H1 (cell line): ENCODE measurements at regions not wholly inside any gene's neighbourhood (a gene's known extent, or its start where the extent isn't known, plus 50 kb on each side); places are given as distances from the start of the nearest gene placed in this dataset.

ENCODE experiments used
- BRCA1 ChIP-seq: IDR thresholded peaks from 2 replicates; pipeline ENCODE4 v1.6.1; 2012; ENCODE audit warnings: low read depth, low read length, improper control_type of control experiment
- JUN ChIP-seq: IDR thresholded peaks from 2 replicates; pipeline ENCODE4 v1.6.1; 2011; ENCODE audit warnings: low read depth, mild to moderate bottlenecking, improper control_type of control experiment, low read length
- KDM1A ChIP-seq: fragments of 200-600, 300-600 bp; sonication (generic); IDR thresholded peaks from 2 replicates; pipeline ENCODE4 v1.7.1; 2016; ENCODE audit warnings: mild to moderate bottlenecking, low read length, borderline replicate concordance
- POLR2AphosphoS5 ChIP-seq: IDR thresholded peaks from 2 replicates; pipeline ENCODE4 v1.6.1; 2011; ENCODE audit warnings: low read depth, low read length
- POU5F1 ChIP-seq: IDR thresholded peaks from 2 replicates; pipeline ENCODE4 v1.6.1; 2011; ENCODE audit warnings: low read depth, mild to moderate bottlenecking, low read length, moderate library complexity
- RXRA ChIP-seq: IDR thresholded peaks from 2 replicates; pipeline ENCODE4 v1.6.1; 2011; ENCODE audit warnings: low read depth, mild to moderate bottlenecking, low read length, moderate library complexity; ENCODE audit not compliant: insufficient read depth
- SUZ12 ChIP-seq: fragments of 200-600 bp; sonication (generic); IDR thresholded peaks from 2 replicates; pipeline ENCODE4 v1.6.1; 2012; ENCODE audit warnings: mild to moderate bottlenecking, inconsistent platforms, low read length, moderate library complexity, mixed read lengths
- TF ChIP-seq, protein P1 (sequence below): fragments of 300-600 bp; sonication (generic); IDR thresholded peaks from 2 replicates; pipeline ENCODE4 v1.7.1; 2012; ENCODE audit warnings: low read length, moderate library complexity, mild to moderate bottlenecking, inconsistent platforms; ENCODE audit not compliant: insufficient replicate concordance

DNA sequence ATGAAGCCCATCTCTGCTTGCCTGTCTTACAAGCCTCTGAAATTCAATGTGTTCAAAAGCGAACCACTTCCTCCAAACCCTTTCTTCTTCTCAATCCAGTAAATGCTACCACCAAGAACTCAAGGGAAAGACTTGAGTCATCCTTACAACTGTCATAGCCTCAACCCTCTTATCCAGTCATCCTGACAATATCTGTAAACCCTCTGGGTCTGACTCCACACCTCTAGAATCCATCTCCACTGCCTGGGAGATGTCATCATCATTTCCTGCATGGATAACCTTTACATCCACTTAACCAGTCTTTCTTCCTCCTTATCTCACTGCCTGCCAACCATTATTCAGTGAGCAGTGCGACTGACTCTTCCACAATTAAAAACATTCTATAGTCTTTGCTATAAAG, 441.1 kb downstream of the SETD4 start (continued):
- TF ChIP-seq, protein P1, sequence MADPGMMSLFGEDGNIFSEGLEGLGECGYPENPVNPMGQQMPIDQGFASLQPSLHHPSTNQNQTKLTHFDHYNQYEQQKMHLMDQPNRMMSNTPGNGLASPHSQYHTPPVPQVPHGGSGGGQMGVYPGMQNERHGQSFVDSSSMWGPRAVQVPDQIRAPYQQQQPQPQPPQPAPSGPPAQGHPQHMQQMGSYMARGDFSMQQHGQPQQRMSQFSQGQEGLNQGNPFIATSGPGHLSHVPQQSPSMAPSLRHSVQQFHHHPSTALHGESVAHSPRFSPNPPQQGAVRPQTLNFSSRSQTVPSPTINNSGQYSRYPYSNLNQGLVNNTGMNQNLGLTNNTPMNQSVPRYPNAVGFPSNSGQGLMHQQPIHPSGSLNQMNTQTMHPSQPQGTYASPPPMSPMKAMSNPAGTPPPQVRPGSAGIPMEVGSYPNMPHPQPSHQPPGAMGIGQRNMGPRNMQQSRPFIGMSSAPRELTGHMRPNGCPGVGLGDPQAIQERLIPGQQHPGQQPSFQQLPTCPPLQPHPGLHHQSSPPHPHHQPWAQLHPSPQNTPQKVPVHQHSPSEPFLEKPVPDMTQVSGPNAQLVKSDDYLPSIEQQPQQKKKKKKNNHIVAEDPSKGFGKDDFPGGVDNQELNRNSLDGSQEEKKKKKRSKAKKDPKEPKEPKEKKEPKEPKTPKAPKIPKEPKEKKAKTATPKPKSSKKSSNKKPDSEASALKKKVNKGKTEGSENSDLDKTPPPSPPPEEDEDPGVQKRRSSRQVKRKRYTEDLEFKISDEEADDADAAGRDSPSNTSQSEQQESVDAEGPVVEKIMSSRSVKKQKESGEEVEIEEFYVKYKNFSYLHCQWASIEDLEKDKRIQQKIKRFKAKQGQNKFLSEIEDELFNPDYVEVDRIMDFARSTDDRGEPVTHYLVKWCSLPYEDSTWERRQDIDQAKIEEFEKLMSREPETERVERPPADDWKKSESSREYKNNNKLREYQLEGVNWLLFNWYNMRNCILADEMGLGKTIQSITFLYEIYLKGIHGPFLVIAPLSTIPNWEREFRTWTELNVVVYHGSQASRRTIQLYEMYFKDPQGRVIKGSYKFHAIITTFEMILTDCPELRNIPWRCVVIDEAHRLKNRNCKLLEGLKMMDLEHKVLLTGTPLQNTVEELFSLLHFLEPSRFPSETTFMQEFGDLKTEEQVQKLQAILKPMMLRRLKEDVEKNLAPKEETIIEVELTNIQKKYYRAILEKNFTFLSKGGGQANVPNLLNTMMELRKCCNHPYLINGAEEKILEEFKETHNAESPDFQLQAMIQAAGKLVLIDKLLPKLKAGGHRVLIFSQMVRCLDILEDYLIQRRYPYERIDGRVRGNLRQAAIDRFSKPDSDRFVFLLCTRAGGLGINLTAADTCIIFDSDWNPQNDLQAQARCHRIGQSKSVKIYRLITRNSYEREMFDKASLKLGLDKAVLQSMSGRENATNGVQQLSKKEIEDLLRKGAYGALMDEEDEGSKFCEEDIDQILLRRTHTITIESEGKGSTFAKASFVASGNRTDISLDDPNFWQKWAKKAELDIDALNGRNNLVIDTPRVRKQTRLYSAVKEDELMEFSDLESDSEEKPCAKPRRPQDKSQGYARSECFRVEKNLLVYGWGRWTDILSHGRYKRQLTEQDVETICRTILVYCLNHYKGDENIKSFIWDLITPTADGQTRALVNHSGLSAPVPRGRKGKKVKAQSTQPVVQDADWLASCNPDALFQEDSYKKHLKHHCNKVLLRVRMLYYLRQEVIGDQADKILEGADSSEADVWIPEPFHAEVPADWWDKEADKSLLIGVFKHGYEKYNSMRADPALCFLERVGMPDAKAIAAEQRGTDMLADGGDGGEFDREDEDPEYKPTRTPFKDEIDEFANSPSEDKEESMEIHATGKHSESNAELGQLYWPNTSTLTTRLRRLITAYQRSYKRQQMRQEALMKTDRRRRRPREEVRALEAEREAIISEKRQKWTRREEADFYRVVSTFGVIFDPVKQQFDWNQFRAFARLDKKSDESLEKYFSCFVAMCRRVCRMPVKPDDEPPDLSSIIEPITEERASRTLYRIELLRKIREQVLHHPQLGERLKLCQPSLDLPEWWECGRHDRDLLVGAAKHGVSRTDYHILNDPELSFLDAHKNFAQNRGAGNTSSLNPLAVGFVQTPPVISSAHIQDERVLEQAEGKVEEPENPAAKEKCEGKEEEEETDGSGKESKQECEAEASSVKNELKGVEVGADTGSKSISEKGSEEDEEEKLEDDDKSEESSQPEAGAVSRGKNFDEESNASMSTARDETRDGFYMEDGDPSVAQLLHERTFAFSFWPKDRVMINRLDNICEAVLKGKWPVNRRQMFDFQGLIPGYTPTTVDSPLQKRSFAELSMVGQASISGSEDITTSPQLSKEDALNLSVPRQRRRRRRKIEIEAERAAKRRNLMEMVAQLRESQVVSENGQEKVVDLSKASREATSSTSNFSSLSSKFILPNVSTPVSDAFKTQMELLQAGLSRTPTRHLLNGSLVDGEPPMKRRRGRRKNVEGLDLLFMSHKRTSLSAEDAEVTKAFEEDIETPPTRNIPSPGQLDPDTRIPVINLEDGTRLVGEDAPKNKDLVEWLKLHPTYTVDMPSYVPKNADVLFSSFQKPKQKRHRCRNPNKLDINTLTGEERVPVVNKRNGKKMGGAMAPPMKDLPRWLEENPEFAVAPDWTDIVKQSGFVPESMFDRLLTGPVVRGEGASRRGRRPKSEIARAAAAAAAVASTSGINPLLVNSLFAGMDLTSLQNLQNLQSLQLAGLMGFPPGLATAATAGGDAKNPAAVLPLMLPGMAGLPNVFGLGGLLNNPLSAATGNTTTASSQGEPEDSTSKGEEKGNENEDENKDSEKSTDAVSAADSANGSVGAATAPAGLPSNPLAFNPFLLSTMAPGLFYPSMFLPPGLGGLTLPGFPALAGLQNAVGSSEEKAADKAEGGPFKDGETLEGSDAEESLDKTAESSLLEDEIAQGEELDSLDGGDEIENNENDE, result no peak
- TF ChIP-seq BRCA1 (no peak), JUN (no peak), SUZ12 (no peak), KDM1A (no peak), POLR2AphosphoS5 (no peak), RXRA (no peak), POU5F1 (no peak)
